HepG2 (cell line): ENCODE measurements at regions not wholly inside any gene's neighbourhood (a gene's known extent, or its start where the extent isn't known, plus 50 kb on each side); places are given as distances from the start of the nearest gene placed in this dataset.
"Not testable (repeated sequence)": the region's sequence is repeated elsewhere in the genome, so short reads cannot be mapped to it uniquely, and the experiment has no call there.

Experiments
- ATAC-seq: fragments of 200-7000 bp; cut with Tn5 transposase; 3 replicates; pipeline ENCODE4 v1.9.1; 2020; ENCODE audit warnings: mild to moderate bottlenecking, moderate library complexity
- BruUV-seq: library from RNA; stranded (reverse); fragments of 400-500 nt; replicated peaks from 2 replicates; lab custom pipeline; 2021; lab: Mats Ljungman, UMichigan
- CTCF ChIA-PET: fragments of 300-600 bp; formaldehyde crosslinking; extraction: SDS; loops from one replicate; lab custom pipeline; 2021; ENCODE audit warnings: low total read pairs, inconsistent platforms, low intra/inter-chr PET ratio; lab: Yijun Ruan, JAX
- POLR2A ChIA-PET: fragments of 350-600 bp; sonication (Branson Sonifier 250); formaldehyde crosslinking; loops from one replicate; lab custom pipeline; 2020; ENCODE audit warnings: antibody characterized with exemption, inconsistent platforms; lab: Yijun Ruan, JAX
- DNase-seq: peaks from one replicate; pipeline ENCODE4 v3.0.0-alpha.2; 2015; ENCODE audit warnings: low spot score
- FAIRE-seq: peaks from 3 replicates; lab custom pipeline; 2011; peaks lifted over from hg19 to GRCh38; lab: Jason Lieb, UNC
- H2AFZ ChIP-seq: one replicate; pipeline ENCODE4 v1.6.1; 2011; ENCODE audit warnings: low read length, inconsistent platforms
- H3K27ac ChIP-seq: fragments of 300-600 bp; 3 replicates; pipeline ENCODE4 v1.8.0; 2011; ENCODE audit warnings: mixed run types, mild to moderate bottlenecking, mixed read lengths, low read length, inconsistent platforms; ENCODE audit not compliant: insufficient read depth; ENCODE audit errors: extremely low read length
- H3K27me3 ChIP-seq, 2 experiments: fragments of 200-600 bp in 1 of 2; 2 replicates in 1 of 2; 3 replicates in 1 of 2; pipeline versions ENCODE4 v1.6.0 to v1.8.0; 2011; ENCODE audit warnings: low read length in 2 of 2, mild to moderate bottlenecking in 2 of 2, moderate library complexity in 2 of 2, inconsistent platforms in 1 of 2; ENCODE audit not compliant: insufficient read depth in 2 of 2, control insufficient read depth in 1 of 2
- H3K36me3 ChIP-seq, 2 experiments: fragments of 200-600 bp in 1 of 2; replicated peaks in 1 of 2; 2 replicates in 1 of 2; 3 replicates in 1 of 2; pipeline versions ENCODE4 v1.5.1 to v1.8.0; 2011; ENCODE audit warnings: low read length in 2 of 2, inconsistent platforms in 1 of 2; ENCODE audit not compliant: insufficient read depth in 2 of 2, control insufficient read depth in 1 of 2
- H3K4me1 ChIP-seq: 2 replicates; pipeline ENCODE4 v1.5.1; 2012; ENCODE audit warnings: low read length, inconsistent platforms; ENCODE audit not compliant: insufficient read depth
- H3K4me2 ChIP-seq: 2 replicates; pipeline ENCODE4 v1.6.0; 2011; ENCODE audit warnings: low read depth, low read length, inconsistent platforms
- H3K4me3 ChIP-seq, 3 experiments: fragments of 200-600 bp in 1 of 3; sonication (generic), shearing (Covaris generic) in 1 of 3; replicated peaks in 1 of 3; 2 replicates each; pipeline ENCODE4 v1.5.1; 2011 to 2016; ENCODE audit warnings: low read length in 3 of 3, inconsistent platforms in 2 of 3, low read depth in 2 of 3, mild to moderate bottlenecking in 2 of 3, control low read depth in 1 of 3, mixed read lengths in 1 of 3; ENCODE audit not compliant: insufficient read depth in 1 of 3
- H3K79me2 ChIP-seq: one replicate; pipeline ENCODE4 v1.6.1; 2011; ENCODE audit warnings: low read length, inconsistent platforms; ENCODE audit not compliant: insufficient read depth
- H3K9ac ChIP-seq: 2 replicates; pipeline ENCODE4 v1.6.0; 2011; ENCODE audit warnings: mild to moderate bottlenecking, low read depth, low read length, inconsistent platforms; ENCODE audit not compliant: insufficient read depth
- H3K9me3 ChIP-seq: 2 replicates; pipeline ENCODE4 v1.5.1; 2012; ENCODE audit warnings: mild to moderate bottlenecking, low read length
- H4K20me1 ChIP-seq: 2 replicates; pipeline ENCODE4 v1.6.0; 2011; ENCODE audit warnings: inconsistent platforms, mild to moderate bottlenecking, low read length, moderate library complexity; ENCODE audit not compliant: insufficient read depth
- ADNP ChIP-seq: sonication (generic); formaldehyde crosslinking; IDR thresholded peaks from 2 replicates; pipeline ENCODE4 v1.4.0; 2020; ENCODE audit warnings: missing genetic modification reagents
- ATF7 ChIP-seq, 2 experiments: fragments of 450-650 bp in 1 of 2; sonication (generic) in 1 of 2; formaldehyde crosslinking in 1 of 2; IDR thresholded peaks; 2 replicates each; pipeline versions ENCODE4 v1.4.0 to v1.6.1; 2016 to 2020; ENCODE audit warnings: antibody characterized with exemption in 1 of 2, mild to moderate bottlenecking in 1 of 2, missing genetic modification reagents in 1 of 2
- ZNF510 ChIP-seq: sonication (generic); formaldehyde crosslinking; IDR thresholded peaks from 2 replicates; pipeline ENCODE4 v1.4.0; 2020; ENCODE audit warnings: low read depth, mild to moderate bottlenecking, missing genetic modification reagents
- WGBS: methylation state at CpG from one replicate; pipeline ENCODE4 v1.1.6; 2017; ENCODE audit warnings: low lambda C conversion rate; 5-methylcytosine and 5-hydroxymethylcytosine counted together
- in situ Hi-C: cut with HindIII; loops from 2 replicates; pipeline ENCODE4 v1.10.0; 2017; ENCODE audit warnings: low pct_unique_long_range_greater_than_20kb; ENCODE audit not compliant: extremely low pct_ligation_motif_present
- intact Hi-C: fragments of 100-400 bp; cut with micrococcal nuclease; formaldehyde crosslinking; loops from one replicate; pipeline ENCODE4 v1.10.0; 2022; ENCODE audit not compliant: unreplicated experiment
- TF ChIP-seq, protein P1 (sequence below), 2 experiments: fragments of 450-650 bp in 1 of 2; sonication (generic) in 1 of 2; formaldehyde crosslinking in 1 of 2; IDR thresholded peaks; 2 replicates each; pipeline versions ENCODE4 v1.6.1 to v1.8.0; 2016 to 2022; ENCODE audit warnings: antibody characterized with exemption in 1 of 2, mild to moderate bottlenecking in 1 of 2, missing genetic modification reagents in 1 of 2

DNA sequence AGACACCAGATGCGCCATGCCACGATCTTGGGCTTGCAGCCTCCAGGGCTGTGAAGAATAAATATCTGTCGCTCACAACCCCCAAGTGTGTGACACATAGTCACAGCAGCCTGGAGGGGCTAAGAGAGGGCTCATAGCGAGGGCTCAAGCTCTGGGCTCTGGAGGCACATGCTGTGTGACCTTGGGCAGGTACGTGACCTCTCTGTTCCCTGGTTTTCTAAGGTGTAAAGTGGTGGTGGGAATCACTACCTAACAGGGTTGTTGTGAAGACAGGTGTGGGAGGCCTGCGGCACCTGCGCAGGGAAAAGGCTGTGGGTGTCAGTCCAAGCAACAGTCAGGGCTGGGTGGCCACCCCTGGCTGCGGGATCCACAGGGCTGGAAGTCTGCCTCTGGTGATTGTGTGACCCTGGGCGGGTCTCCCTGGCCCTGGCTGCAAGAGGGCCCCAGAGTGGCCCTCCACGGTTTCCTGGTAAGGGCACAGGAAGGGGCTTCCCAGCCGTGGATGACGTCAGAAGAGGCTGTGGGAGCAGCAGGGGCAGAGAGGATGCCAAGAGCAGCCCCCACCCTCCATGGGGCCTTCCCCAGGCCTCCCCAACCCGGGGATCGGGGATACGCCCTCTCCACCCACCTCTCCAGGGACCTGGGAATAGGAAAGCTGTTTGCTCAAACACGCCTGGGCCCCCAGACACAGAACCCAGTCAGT, 218.8 kb upstream of the SGCG start (continued):
- TF ChIP-seq, protein P1, sequence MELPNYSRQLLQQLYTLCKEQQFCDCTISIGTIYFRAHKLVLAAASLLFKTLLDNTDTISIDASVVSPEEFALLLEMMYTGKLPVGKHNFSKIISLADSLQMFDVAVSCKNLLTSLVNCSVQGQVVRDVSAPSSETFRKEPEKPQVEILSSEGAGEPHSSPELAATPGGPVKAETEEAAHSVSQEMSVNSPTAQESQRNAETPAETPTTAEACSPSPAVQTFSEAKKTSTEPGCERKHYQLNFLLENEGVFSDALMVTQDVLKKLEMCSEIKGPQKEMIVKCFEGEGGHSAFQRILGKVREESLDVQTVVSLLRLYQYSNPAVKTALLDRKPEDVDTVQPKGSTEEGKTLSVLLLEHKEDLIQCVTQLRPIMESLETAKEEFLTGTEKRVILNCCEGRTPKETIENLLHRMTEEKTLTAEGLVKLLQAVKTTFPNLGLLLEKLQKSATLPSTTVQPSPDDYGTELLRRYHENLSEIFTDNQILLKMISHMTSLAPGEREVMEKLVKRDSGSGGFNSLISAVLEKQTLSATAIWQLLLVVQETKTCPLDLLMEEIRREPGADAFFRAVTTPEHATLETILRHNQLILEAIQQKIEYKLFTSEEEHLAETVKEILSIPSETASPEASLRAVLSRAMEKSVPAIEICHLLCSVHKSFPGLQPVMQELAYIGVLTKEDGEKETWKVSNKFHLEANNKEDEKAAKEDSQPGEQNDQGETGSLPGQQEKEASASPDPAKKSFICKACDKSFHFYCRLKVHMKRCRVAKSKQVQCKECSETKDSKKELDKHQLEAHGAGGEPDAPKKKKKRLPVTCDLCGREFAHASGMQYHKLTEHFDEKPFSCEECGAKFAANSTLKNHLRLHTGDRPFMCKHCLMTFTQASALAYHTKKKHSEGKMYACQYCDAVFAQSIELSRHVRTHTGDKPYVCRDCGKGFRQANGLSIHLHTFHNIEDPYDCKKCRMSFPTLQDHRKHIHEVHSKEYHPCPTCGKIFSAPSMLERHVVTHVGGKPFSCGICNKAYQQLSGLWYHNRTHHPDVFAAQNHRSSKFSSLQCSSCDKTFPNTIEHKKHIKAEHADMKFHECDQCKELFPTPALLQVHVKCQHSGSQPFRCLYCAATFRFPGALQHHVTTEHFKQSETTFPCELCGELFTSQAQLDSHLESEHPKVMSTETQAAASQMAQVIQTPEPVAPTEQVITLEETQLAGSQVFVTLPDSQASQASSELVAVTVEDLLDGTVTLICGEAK (IDR thresholded peaks at IDR 0.05), result no peak
- TF ChIP-seq, protein P1 (CRISPR knock-in tag; IDR thresholded peaks at IDR 0.05), result no peak
- peak; percentile 35; the same call in 1 of the 2 replicates for TF ChIP-seq ATF7 (IDR thresholded peaks at IDR 0.05)
- TF ChIP-seq ATF7 (CRISPR knock-in tag; IDR thresholded peaks at IDR 0.05), result no peak
- no peak for TF ChIP-seq ADNP (CRISPR knock-in tag)
- no peak for TF ChIP-seq ZNF510
- TF ChIP-seq, all 625 proteins: peak for 3

DNA sequence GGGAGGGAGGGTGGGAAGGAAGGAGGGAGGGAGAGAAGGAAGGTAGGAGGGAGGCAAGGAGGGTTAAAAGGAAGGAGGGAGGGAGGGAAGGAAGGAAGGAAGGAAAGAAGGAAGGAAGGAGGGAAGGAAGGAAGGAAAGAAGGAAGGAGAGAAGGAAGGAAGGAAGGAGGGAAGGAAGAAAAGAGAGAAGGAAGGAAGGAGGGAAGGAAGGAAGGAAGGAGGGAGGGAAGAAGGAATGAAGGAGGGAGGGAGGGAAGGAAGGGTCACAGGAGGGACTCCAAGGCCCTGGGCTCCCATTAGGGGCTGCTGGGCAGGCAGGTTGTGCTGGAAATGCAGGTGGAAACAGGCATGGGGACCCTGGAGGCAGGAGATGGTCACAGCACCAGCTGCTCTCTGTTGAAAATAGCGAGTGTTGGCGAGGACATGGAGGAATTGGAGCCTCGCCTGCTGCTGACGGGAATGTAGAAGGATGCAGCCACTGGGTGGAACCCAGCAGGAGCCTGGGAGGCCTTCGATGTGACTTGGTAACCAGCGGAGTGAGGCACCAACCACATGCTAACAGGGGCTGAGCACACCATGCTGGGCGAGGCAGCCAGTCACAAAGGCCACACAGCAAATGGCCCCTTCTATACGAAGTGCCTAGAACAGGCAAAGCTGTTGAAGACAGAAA, 217.3 kb upstream of the SGCG start:
- H4K20me1 ChIP-seq, DNase-seq, H3K27me3 ChIP-seq, H3K9me3 ChIP-seq, H3K79me2 ChIP-seq, FAIRE-seq, POLR2A ChIA-PET, BruUV-seq, H2AFZ ChIP-seq, H3K4me2 ChIP-seq, H3K4me3 ChIP-seq, CTCF ChIA-PET, H3K9ac ChIP-seq, intact Hi-C loops, H3K36me3 ChIP-seq, in situ Hi-C loops, H3K4me1 ChIP-seq, H3K27ac ChIP-seq: not testable (repeated sequence)
- peak; percentile 19; the same call in 1 of the 3 replicates for ATAC-seq
- WGBS, result 2% methylated on average over 7 of the region's 8 CpGs
